ENCODE measurements at regions not wholly inside any gene's neighbourhood (a gene's known extent, or its start where the extent isn't known, plus 50 kb on each side); places are given as distances from the start of the nearest gene placed in this dataset.

DNA sequence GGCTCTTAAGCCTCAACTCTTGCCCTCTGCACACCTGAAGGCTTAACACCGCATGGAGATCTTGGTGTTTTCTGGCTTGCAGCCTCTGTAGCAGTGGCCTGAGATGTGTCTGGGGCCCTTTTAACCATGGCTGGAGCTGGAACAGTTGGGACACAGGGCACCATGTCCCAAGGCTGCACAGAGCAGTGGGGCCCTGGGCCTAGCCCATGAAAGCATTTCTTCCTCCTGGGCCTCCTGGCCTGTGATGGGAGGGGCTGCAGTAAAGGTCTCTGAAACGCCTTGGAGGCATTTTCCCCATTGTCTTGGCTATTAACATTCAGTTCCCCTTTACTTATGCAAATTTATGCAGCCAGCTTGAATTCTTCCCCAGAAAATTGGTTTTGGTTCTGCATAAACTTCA is 735.5 kb upstream of the ALCAM start:
- WGBS, 4 donors = 68 to 82% (median 76%) methylated on average over 2 of the region's 2 CpGs
- no peak overlapping the region for H3K27ac ChIP-seq
- intact Hi-C loops (cut with DNase I) = no loop called here
- TF ChIP-seq POLR2A (IDR thresholded peaks at IDR 0.05) (no peak), CTCF (IDR thresholded peaks at IDR 0.05) (no peak)
- H3K27me3 ChIP-seq = no peaks in the 10 kb centered on the region
- DNase-seq (no peak), ATAC-seq (no peak)
- no peaks in the 10 kb centered on the region for H3K36me3 ChIP-seq
- no peaks in the 10 kb centered on the region for H3K9me3 ChIP-seq
- H3K4me3 ChIP-seq = no peak overlapping the region
- no peaks in the 10 kb centered on the region for H3K4me1 ChIP-seq

DNA sequence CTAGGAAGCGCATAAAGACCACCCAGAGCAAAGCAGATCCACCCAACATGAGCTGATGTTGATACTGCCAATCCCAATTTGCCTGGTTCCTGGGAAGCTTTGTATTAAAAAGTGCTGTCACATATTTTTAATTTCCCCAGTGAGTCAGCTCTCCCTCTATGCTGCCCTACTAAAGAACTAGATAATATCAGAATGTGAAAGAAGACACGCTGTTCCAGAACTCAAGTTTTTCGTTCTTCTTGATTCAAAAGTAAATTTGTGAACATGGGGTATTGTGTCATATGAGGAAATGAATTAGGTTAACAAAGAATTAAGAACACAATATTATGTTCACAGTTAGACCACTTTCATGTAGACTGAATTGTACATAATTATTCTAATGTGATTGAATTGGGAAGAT is 734.2 kb upstream of the ALCAM start:
- intact Hi-C loops (cut with DNase I) = no loop called here
- Histone ChIP-seq H3K9me3 (no peaks in the 10 kb centered on the region), H3K4me1 (no peaks in the 10 kb centered on the region), H3K36me3 (no peaks in the 10 kb centered on the region), H3K27ac (no peak overlapping the region), H3K4me3 (no peak overlapping the region), H3K27me3 (no peaks in the 10 kb centered on the region)
- ATAC-seq = no peak
- no peak for DNase-seq
- 82 to 88% (median 84%) methylated on average over 3 of the region's 3 CpGs for WGBS, 4 donors
- TF ChIP-seq POLR2A (IDR thresholded peaks at IDR 0.05) (no peak), CTCF (IDR thresholded peaks at IDR 0.05) (no peak)

DNA sequence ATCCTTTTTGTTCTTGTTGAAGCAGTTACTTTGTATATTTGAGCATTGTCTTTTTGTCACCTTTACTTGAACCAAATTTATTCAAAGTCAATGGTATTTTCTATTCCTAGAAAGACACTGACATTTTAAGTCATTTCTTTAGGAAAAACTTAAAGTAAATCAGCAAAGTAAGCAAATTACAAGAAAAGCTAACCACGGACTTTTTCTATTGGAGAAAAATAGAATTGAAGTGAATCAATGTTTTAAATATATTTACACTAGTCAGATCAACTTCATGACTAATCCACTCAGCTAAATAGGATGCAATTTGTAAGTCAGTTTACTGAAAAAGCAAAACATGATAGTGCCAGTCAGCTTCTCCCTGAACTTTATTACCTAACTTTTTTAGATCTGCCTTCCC is 733.8 kb upstream of the ALCAM start:
- intact Hi-C loops (cut with DNase I) = no loop called here
- no peaks in the 10 kb centered on the region for H3K36me3 ChIP-seq
- H3K4me3 ChIP-seq = no peak overlapping the region
- ATAC-seq (no peak), DNase-seq (no peak)
- H3K4me1 ChIP-seq = no peaks in the 10 kb centered on the region
- no peak overlapping the region for H3K27ac ChIP-seq
- WGBS, 4 donors = 76 to 89% (median 81%) methylated on average over 1 of the region's 1 CpG
- no peaks in the 10 kb centered on the region for H3K9me3 ChIP-seq
- no peaks in the 10 kb centered on the region for H3K27me3 ChIP-seq
- TF ChIP-seq CTCF (IDR thresholded peaks at IDR 0.05) = no peak
- TF ChIP-seq POLR2A (IDR thresholded peaks at IDR 0.05) = no peak

DNA sequence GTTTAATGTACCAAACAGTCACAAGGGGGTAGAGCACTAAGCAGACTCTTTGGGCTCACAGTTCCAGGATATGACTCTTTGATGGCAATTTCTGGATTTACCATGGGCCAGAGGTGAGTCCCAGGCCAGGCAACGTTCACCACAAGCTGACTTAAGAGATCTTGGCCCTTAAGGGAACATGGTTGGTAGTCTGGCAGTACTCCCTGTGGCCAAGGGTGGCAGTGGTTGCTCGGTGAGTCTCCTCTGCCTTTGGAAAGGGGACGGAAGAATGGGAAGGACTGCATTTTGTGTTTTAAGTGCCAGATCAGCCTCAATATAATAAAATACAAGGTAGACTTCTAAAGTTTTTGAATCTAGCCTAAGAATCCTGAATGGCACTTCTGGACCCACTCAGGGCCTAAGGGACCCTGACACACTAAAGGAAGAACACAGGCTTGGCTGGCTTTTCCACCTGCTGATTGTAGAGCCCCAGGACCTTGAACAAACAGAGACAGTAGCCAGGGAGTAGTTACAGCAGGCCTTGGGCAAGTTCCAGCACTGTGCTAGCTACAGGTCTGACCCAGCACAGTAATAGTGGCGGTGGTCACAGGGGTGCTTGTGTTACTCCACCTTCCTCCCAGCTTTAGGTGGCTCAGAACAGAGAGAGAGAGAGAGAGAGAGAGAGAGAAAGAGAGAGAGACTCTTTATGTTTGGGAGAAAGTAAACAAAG is 730.7 kb upstream of the ALCAM start:
- H3K4me3 ChIP-seq = no peak overlapping the region
- peaks cover 0 to 25% (median 0%) of the 10 kb centered on the region in 12 donors for H3K9me3 ChIP-seq
- no peaks in the 10 kb centered on the region for H3K4me1 ChIP-seq
- no peaks in the 10 kb centered on the region for H3K36me3 ChIP-seq
- 65 to 77% (median 72%) methylated on average over 4 of the region's 4 CpGs for WGBS, 4 donors
- ATAC-seq (no peak), DNase-seq (no peak)
- H3K27ac ChIP-seq = no peak overlapping the region
- intact Hi-C loops (cut with DNase I) = no loop called here
- H3K27me3 ChIP-seq = no peaks in the 10 kb centered on the region
- no peak for TF ChIP-seq CTCF (IDR thresholded peaks at IDR 0.05)
- TF ChIP-seq POLR2A (IDR thresholded peaks at IDR 0.05) = no peak
